HG03159 (cell line): ENCODE measurements at regions not wholly inside any gene's neighbourhood (a gene's known extent, or its start where the extent isn't known, plus 50 kb on each side); places are given as distances from the start of the nearest gene placed in this dataset.
"Not testable (repeated sequence)": the region's sequence is repeated elsewhere in the genome, so short reads cannot be mapped to it uniquely, and the experiment has no call there.

Experiments used
- ATAC-seq: cut with Tn5 transposase; IDR thresholded peaks from one replicate; pipeline ENCODE4 v1.9.1; 2021; ENCODE audit warnings: mild to moderate bottlenecking, moderate library complexity; ENCODE audit not compliant: unreplicated experiment

DNA sequence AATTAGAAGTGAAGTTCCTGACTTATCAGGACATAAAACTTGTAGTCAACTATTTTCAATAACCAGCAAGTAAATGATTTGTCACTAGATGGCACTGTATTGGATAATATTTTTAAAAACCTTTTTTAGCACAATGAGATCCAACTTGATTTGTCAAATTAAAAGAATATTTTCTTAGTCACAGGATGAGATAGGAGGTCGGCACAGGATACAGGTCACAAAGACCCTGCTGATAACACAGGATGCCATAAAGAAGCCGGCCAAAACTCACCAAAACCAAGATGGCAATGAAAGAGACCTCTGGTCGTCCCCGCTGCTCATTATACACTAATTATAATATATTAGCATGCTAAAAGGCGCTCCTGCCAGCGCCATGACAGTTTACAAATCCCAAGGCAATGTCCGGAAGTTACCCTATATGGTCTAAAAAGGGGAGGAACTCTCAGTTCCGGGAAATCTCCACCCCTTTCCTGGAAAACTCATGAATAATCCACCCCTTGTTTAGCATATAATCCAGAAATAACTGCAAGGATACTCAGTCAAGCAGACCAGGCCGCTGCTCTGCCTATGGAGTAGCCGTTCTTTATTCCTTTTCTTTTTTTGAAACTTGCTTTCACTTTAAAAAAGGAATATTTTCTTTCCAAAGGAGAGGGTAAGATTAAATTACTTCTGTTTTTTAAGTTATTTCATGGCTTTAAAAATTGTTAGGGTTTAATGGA, 255.7 kb upstream of the MKLN1 start:
- no peak for ATAC-seq

DNA sequence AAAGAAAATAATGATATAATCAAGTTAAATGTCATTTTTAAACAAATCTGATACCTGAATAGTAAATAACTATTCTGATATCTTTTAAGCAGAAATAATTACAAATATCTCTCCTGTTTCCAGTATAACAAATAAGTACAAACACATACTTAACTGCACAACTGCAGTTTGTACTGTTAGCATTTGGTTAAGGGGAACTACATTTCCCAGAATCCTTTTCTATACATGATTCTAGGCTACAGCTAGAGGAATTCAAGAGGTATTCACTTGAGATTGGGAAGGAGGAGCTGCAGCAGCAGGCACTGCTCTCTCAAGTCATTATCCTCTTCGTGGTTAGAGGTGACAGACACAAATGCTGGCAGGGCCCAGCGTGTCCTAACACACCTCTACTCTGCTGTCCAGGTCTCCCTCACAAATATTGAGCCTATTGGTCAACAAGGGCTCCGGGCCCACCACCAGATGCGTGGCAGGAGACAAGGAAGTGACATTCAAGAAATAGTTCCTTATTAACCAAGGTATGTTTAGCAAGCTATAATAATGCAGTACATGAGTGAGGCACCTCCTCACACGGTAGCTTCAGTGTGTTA, 255.1 kb upstream of the MKLN1 start:
- no peak for ATAC-seq

DNA sequence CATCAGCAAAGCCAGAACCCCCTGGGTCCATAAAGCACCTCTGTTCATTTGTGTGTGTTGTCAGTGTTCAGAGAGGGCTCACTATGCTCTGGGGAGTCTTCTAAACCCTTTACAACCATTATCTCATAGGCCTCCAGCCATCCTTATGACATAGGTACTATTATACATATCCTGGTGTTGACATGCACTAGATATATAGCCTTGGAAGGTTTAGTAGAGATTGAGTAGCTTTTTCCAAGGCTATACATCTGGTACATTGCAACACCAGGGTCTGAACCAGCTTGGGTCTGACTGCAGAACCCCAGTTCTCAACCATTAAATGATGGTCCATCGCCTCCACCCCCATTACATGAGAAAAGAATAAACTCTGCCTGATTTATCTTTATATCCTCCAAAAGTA, 253.6 kb upstream of the MKLN1 start:
- no peak for ATAC-seq

DNA sequence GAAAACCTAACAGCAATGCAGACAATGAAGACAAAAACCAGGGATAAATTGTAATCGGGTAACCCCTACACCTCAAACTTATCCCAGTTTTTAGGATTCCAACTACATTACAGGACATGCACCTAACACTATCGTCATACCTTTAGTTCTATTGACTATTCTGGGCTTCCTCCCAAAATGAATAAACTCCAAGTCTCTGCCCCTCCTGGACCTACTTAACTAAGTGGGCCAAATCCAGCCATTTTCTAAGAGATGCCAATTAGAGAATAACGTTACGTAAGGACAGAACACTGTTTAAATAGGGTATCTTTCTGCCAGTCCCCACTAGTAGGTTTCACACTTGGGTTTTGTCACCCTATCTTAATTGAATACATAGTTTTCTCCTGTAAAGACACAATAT, 253.1 kb upstream of the MKLN1 start:
- no peak for ATAC-seq

DNA sequence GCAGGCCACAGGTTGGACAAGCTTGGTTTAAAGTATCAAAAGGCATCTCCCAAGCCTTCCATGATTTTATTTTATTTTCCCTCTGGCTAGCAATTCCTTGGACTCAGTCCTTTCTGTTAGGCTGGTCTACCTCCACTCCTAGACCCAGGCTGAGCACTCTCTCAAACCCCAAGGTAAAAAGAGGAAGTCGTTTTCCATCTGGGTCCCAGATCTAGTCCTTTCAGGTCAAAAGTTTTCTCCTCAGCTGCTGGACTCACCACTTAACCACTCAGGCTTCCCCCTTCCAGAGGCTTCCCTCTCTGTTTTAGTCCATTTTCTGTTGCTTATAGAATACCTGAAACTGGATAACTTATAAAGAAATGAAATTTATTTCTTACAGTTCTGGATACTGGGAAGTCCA, 252.3 kb upstream of the MKLN1 start:
- ATAC-seq: no peak

DNA sequence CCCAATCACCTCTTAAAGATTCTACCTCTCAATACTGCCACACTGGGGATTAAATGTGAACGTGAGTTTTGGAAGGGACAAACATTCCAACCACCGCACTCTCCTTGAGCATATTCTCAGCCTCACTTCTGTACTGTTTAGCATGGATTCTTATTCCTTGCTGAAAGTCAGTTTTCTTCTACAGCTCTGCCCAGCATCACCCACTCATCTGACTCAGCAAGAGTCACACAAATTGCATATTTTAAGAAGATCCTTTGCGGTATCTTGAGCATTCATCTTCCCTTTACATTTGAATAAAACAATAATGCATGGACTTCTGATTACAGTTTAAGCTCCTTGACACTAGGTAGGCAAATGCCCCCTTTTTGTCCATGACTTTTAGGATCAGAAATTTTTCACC, 251.6 kb upstream of the MKLN1 start:
- no peak for ATAC-seq

DNA sequence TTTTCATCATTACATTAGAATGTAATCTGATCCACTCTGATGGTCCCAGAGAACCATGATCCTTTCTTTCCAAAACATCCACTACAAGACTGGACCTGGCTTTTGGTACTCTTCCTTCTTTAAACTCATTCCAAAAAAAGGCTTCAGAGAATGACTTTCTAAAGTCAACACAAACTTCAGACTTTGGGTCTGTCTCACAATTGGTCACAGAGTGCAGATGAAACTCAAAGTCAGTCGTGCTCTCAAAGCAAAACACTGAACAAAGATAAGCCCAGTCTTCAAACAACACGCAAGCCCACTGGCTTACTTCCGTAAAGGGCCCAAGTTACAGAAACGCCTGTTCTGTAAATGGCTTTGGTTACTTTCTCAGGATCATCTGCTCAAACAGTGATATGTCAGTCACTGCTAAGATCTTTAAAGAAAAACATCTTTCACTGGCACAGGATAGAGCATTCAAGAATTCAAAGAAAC, 250.9 kb upstream of the MKLN1 start:
- no peak for ATAC-seq

DNA sequence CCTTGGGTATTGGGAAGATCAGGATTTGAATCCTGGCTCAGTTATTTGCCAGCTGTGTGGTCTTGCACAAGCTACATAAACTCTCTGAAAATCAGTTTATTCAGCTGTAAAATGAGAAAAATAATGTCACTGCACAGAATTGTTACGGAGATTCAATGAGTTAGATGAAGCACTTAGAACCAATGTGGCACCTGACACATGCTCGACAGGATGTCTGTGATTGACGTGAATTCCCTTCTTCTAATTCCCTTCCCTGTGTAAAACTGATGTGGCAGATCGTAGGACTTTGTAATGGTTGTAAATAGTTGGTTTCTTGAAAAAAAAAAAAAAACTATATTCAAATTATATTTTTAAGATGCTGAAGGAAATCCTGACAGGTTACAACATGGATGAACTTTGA, 249.9 kb upstream of the MKLN1 start:
- ATAC-seq: no peak

DNA sequence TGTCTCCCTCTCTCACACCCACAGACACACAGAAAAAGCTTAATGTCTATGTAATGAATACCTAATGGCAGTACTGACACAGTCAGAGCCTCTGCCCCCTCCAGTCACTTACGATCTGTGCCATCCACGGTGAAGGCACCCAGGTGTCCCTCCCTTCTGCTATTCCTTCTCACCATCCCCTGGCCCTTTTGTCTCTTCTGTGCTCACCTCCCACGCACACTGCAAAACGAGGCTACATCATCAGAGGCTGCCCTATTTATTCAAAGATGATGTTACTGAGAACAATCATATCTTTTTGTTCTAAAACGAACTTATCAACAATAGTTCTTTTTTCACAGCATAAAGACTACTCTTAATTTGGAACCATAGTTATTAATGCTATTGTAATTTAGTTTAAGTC, 246.9 kb upstream of the MKLN1 start:
- ATAC-seq: no peak

DNA sequence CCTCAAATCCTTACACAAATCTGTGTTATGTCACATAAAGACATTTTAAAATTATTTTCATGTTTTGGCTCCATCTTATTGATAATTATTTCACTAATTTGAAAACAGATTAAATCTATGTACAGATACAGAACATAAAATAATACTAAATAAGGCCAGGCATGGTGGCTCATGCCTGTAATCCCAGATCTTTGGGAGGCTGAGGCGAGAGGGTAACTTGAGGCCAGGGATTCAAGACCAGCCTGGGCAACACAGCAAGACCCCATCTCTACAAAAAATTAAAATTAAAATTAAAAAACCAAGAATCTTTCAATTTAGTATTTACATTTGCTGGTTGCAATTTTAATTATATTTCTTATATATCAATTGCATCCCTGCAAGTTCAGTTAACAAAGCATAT, 246.4 kb upstream of the MKLN1 start:
- ATAC-seq: no peak

DNA sequence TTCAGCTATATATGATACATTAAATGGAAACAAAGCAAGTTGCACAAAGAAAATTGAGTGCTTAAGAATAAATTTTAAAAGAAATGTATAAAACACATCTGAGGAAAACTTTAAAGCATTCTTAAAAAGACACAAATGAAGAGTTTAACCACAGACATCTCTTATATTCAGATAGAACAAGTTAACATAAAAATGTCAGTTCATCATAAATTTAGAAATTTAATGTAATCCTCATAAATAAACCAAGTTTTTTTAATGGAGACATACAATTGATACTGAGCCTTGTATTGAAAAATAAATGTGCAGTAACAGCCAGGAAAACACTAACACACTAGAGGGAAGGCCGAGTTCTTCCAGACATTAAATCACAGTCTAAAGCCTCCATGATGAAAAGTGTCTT, 243.9 kb upstream of the MKLN1 start:
- no peak for ATAC-seq

DNA sequence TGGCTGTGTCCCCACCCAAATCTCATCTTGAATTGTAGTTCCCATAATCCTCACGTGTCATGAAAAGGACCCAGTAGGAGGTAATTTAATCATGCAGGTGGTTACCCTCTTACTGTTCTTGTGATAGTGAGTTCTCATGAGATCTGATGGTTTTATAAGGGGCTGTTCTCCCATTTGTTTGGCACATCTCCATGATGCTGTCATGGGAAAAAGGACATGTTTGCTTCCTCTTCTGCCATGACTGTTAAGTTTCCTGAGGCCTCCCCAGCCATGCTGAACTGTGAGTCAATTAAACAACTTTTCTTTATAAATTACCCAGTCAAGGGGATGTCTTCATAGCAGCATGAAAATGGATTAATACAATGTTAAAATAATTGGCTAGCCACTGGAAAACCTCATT, 243.3 kb upstream of the MKLN1 start:
- not testable (repeated sequence) for ATAC-seq

DNA sequence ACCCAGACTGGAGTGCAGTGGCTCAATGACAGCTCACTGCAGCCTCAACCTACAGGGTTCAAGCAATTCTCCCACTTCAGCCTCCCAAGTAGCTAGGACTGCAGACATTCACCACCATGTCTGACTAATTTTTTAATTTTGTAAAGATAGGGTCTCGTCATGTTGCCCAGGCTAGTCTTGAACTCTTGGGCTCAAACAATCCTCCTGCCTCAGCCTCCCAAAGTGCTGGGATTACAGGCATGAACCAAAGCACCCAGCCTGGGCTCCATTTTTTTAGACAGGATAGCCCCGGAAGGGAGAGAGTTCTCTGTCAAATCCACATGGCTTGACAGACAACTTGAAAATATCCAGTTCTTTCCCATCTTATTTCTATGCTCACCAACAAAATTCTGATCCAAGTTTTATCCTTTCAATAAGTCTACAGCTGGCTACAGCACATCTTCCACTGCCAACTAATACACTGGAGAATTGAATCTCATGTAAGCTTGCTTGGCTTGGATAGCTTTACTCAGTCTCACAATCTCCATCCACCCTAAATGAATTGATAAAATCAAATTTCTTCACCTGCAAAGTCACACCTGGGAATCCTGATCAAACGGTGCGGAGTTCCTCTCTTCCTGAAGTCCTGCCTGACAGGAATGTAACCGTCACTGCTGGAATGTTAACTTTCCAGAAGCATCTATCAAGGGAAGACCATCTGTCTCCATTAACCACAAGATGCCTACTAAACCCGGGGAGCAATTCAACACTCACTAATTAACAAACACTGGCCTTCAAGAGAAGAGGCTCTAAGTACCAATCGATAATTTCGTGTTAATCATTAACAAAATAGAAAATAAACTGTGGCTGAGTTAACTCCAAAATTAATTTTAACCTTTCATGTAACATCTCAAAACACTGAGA, 239.7 kb upstream of the MKLN1 start:
- no peak for ATAC-seq

DNA sequence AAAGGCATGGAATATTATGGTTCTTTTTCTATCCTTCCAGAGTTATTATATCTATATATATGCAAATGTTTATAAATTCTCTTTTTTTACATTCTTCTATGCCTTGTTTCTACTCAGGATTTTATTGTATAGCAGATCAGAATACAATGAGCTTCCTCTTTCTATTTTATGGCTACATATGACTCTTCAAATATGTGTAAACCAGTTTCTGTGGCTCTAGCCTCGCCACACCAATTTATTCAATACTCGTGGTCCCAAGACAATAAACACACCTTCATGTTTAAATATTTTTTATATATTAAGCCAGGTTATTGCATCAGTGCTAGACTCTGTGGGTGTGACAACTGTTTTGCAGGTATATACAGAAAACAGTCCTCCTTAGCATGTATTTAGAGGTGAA, 237.5 kb upstream of the MKLN1 start:
- ATAC-seq: no peak

DNA sequence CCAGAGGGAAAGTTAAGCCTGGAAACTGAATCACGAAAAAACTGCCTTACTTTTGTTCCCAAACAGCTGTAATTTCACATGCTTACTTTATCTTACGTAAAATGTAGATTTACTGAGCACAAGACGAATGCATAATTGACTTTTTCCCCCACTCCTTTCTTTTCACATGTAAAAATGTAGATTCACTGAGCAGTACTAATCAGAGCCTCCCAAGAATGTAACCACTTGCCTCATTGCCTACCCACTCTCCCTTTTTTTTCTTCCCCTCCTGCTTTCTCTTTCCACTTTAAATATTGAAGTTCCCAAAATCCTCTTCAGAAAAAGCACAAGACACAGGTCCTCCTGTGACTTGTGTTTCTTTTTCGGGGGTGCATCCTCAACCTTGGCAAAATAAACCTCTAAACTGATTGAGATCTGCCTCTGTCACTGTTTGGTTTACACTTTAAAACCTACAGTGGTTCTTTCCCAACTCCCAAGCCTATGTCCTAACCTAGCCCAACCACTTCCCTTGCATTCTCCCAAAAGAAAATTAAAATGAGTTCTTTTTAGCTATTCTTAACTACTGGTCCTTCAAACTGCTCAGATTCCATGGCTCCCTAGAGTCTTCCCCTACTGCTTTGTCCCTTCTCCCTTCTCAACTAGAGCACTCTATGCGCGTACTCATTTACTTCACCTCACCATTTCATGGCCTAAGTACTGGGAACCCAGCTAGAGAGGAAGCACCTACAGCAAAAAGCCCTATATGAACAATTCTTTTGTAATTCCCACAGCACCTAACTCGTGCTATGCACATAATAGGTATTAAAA, 236.6 kb upstream of the MKLN1 start:
- no peak for ATAC-seq

DNA sequence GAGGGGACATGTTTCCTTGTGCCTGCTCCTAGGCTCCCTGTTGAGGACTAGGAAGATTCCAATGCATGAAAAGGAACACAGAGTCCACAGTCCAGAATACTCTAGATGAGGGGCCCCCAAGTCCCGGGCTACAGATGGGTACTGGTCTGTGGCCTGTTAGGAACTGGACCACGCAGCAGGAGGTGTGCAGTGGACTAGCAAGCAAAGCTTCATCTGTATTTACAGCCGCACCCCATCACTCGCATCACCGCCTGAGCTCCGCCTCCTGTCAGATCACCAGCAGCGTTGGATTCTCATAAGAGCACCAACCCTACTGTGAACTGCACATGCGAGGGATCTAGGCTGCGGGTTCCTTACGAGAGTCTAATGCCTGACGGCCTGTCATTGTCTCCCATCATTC, 233.0 kb upstream of the MKLN1 start:
- ATAC-seq: no peak

DNA sequence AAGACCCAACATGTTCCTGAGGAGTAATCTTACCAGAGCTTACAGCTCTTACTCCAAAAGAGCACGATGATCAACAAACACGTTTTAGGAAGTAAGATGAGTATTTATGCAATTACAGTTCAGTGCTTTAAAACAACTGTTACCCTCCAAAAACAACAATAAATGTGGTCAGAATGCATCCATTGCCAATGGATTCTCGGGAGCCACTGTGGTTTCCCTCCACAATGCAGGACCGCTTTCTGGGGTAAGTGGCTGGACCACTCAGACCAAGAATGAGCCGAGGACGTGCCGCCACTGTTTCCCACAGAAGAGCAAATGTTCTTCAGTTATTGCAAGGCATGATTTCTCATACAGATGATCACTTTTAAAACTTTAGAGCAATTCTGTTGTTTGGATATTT, 232.3 kb upstream of the MKLN1 start:
- no peak for ATAC-seq

DNA sequence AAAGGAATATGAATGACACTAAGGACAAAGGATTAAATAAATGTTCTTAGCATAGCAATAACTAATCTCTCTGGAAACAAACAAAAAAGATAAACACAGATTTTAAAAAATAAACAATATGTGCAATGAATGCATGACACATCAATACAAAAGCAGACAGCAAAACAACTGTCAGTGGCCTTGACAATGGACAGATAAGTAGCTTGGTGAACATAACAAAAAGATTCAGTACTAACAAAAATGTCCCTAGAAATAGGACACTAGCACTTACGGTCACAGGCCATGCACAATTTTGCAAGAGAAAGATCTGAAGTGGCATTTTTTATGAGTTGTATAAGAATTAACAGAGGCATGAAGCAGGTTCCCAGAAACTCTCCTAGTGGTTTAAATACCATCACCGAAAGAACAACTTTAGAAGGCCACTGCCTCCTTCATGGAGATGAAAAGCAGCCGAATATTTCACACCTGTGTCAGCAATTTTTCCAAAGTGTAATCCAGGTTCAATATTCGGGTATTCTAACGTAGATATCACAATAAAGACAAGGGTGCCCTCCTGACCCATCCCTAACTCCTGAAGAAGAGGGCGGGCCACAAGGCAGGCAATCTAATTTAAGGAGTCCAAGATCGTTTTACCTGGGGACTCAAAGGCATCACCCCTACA, 231.3 kb upstream of the MKLN1 start:
- ATAC-seq: no peak

DNA sequence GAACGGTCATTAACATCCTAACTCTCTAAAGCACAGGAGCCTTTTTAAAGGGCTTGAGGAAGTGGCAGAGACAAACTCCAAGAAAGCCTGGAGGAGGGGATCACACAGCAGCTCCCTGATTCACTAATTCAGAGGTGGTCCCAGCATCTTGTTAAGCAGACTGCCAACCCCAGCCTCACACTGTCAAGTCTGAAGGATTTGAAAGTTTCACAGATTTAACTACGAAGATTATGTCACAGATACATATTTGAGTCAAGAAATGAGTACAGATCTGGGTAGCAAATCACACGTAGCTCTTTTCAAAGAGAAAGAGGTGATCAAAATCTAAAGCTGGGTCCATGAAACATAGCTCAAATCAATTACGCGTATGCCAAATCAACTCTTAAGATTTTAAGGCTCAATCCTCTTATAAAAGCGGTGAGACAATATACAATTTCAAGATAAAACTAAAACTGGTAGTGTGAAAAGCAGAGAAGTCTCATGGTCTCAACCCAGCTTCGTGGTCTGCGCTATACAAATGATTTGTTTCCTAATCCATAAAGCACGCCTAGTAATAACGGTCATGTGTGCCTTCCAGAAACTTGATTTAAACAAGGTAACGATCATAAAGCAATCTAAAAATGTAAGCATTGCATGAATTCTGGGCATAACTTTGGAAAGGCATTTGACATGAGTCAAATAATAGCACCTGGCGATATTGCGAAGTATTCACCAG, 229.9 kb upstream of the MKLN1 start:
- no peak for ATAC-seq

DNA sequence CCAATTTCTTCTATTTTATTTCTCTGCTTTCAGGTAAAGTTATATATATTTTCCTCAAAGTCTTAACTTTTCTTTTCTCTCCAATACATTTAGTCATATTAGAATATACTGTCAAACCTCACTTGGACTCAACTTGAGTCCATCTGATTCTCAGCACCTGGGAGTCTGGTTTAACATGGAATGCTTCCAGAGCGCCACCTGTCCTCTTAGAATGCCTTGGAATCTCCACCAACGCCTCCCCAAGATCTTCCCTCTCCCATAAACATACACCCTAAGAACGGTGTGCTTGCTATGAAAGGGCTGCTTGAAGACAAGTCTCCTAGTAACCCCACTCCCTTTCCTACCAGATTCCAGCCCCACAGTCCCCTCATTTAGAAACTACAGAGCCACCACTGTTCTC, 229.1 kb upstream of the MKLN1 start:
- ATAC-seq: no peak
